Right renal cortex interstitium (tissue), 3 donors: ENCODE measurements at regions not wholly inside any gene's neighbourhood (a gene's known extent, or its start where the extent isn't known, plus 50 kb on each side); places are given as distances from the start of the nearest gene placed in this dataset.
"Not testable (repeated sequence)": the region's sequence is repeated elsewhere in the genome, so short reads cannot be mapped to it uniquely, and the experiment has no call there.

Source experiments
- DNase-seq, 3 donors: peaks; one replicate each; pipeline ENCODE4 v3.0.0-alpha.2; 2013; ENCODE audit warnings: low read depth in 3 of 3, low spot score in 2 of 3

GRCh38 chr13:22940090-22940710 is 240.6 kb upstream of the SGCG start:
- DNase-seq, result no peak

- DNase-seq, result no peak
These were observed 240.0 kb upstream of the SGCG start for GRCh38 chr13:22940736-22941135.

- not testable (repeated sequence) for DNase-seq
These were observed 239.3 kb upstream of the SGCG start for GRCh38 chr13:22941495-22941894.

GRCh38 chr13:22942831-22943230 is 237.9 kb upstream of the SGCG start:
- DNase-seq, result not testable (repeated sequence)

GRCh38 chr13:22944378-22944777 is 236.4 kb upstream of the SGCG start:
- no peak for DNase-seq

- DNase-seq, result no peak
These were observed 235.2 kb upstream of the SGCG start for GRCh38 chr13:22945321-22946226.

- no peak for DNase-seq
These were observed 232.4 kb upstream of the SGCG start for GRCh38 chr13:22948421-22948820.

- DNase-seq, result not testable (repeated sequence)
These were observed 228.8 kb upstream of the SGCG start for GRCh38 chr13:22952018-22952417.

GRCh38 chr13:22955147-22955546 is 225.6 kb upstream of the SGCG start:
- not testable (repeated sequence) for DNase-seq

GRCh38 chr13:22956456-22957115 is 224.2 kb upstream of the SGCG start:
- DNase-seq, result not testable (repeated sequence)

GRCh38 chr13:22959859-22960258 is 220.9 kb upstream of the SGCG start:
- not testable (repeated sequence) for DNase-seq

- DNase-seq, result no peak
These were observed 220.0 kb upstream of the SGCG start for GRCh38 chr13:22960827-22961226.

GRCh38 chr13:22961342-22961741 is 219.4 kb upstream of the SGCG start:
- DNase-seq, result not testable (repeated sequence)

GRCh38 chr13:22961835-22962537 is 218.8 kb upstream of the SGCG start:
- no peak for DNase-seq

GRCh38 chr13:22963384-22964053 is 217.3 kb upstream of the SGCG start:
- not testable (repeated sequence) for DNase-seq

GRCh38 chr13:22964245-22964966 is 216.4 kb upstream of the SGCG start:
- DNase-seq, result no peak

GRCh38 chr13:22965011-22965857 is 215.5 kb upstream of the SGCG start:
- not testable (repeated sequence) for DNase-seq

- not testable (repeated sequence) for DNase-seq
These were observed 214.9 kb upstream of the SGCG start for GRCh38 chr13:22965858-22966239.

- DNase-seq, result not testable (repeated sequence)
These were observed 214.0 kb upstream of the SGCG start for GRCh38 chr13:22966753-22967152.
